Stimulated activated memory B cell treated with anti-CD40 and anti-IgM and Interleukin-4, amounts not matched to agents 10 μg/mL and 1 μg/mL and 100 μg/mL, for 72 hours (primary cell): ENCODE measurements at regions not wholly inside any gene's neighbourhood (a gene's known extent, or its start where the extent isn't known, plus 50 kb on each side); places are given as distances from the start of the nearest gene placed in this dataset.
"Not testable (repeated sequence)": the region's sequence is repeated elsewhere in the genome, so short reads cannot be mapped to it uniquely, and the experiment has no call there.

Source experiments
- ATAC-seq: fragments of 150-1000 bp; cut with Tn5 transposase; 2 replicates; pipeline ENCODE4 v1.10.0; 2021
- H3K27ac Mint-ChIP-seq: one replicate; pipeline ENCODE4 v1.8.0; 2022; ENCODE audit warnings: mild to moderate bottlenecking, mixed read lengths
- H3K27me3 Mint-ChIP-seq: one replicate; pipeline ENCODE4 v1.8.0; 2022; ENCODE audit warnings: mixed read lengths
- H3K36me3 Mint-ChIP-seq: one replicate; pipeline ENCODE4 v1.8.0; 2022; ENCODE audit warnings: mixed read lengths
- H3K4me1 Mint-ChIP-seq: one replicate; pipeline ENCODE4 v1.8.0; 2022; ENCODE audit warnings: mixed read lengths
- H3K4me3 Mint-ChIP-seq: one replicate; pipeline ENCODE4 v1.8.0; 2022; ENCODE audit warnings: mild to moderate bottlenecking, moderate library complexity, mixed read lengths
- H3K9me3 Mint-ChIP-seq: one replicate; pipeline ENCODE4 v1.8.0; 2022; ENCODE audit warnings: mixed read lengths

- H3K27me3 Mint-ChIP-seq: no peaks in the 10 kb centered on the region
- no peak overlapping the region for H3K4me3 Mint-ChIP-seq
- no peaks in the 10 kb centered on the region for H3K4me1 Mint-ChIP-seq
- peaks cover 9% of the 10 kb centered on the region for H3K9me3 Mint-ChIP-seq
- no peaks in the 10 kb centered on the region for H3K36me3 Mint-ChIP-seq
- no peak for ATAC-seq
- H3K27ac Mint-ChIP-seq: no peak overlapping the region
These were observed 227.8 kb upstream of the C16orf82 start for GRCh38 chr16:26838931-26839330.

DNA sequence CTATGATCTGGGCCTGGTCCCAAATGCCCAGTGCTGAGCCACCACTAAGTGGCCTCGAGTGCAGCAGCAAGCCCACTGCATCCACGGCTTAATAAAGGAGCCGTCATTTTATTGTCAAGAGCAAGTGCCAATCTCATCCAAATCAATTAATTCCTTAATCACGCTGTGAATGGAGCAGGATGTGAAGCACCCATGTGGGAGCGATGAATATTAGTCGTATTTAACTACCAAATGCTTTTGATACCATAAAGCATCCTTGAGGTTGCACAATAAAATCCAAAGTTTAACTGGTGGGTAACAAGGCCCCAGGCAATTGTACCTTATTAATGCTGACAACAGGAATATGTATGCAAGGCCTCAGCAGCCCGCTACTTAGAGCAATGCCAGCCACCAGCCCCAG, 226.0 kb upstream of the C16orf82 start:
- Mint-ChIP-seq H3K4me1 (no peaks in the 10 kb centered on the region), H3K27ac (no peak overlapping the region), H3K36me3 (no peaks in the 10 kb centered on the region), H3K27me3 (no peaks in the 10 kb centered on the region), H3K4me3 (no peak overlapping the region), H3K9me3 (peaks cover 3% of the 10 kb centered on the region)
- no peak for ATAC-seq

DNA sequence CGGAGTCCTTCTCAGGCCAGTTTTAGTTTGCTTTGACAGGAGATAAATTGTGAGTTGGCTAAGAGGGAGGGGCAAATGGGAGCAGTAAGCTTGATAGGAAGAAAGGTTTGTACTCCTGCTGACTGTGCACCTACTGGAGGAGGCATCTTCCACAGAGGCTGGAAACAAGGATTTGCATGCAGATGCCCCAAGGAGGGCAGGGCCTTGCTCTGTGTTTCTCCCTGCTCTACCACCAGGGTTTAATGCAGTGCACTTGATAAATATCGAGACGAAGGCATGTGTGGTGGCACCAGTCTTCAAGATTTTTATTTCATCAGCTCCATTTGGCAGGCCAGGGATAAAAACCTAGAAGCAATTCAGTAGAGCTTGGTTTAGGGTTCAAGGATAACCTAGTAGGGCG, 210.5 kb upstream of the C16orf82 start:
- no peaks in the 10 kb centered on the region for H3K27me3 Mint-ChIP-seq
- H3K9me3 Mint-ChIP-seq: peaks cover 14% of the 10 kb centered on the region
- no peak overlapping the region for H3K4me3 Mint-ChIP-seq
- ATAC-seq: no peak
- H3K36me3 Mint-ChIP-seq: no peaks in the 10 kb centered on the region
- H3K4me1 Mint-ChIP-seq: no peaks in the 10 kb centered on the region
- H3K27ac Mint-ChIP-seq: no peak overlapping the region

GRCh38 chr16:26856791-26857190, 209.9 kb upstream of the C16orf82 start:
- H3K9me3 Mint-ChIP-seq: peaks cover 17% of the 10 kb centered on the region
- no peak overlapping the region for H3K27ac Mint-ChIP-seq
- no peak for ATAC-seq
- H3K4me3 Mint-ChIP-seq: no peak overlapping the region
- no peaks in the 10 kb centered on the region for H3K4me1 Mint-ChIP-seq
- no peaks in the 10 kb centered on the region for H3K36me3 Mint-ChIP-seq
- H3K27me3 Mint-ChIP-seq: no peaks in the 10 kb centered on the region

- Mint-ChIP-seq H3K27me3 (no peaks in the 10 kb centered on the region), H3K9me3 (peaks cover 17% of the 10 kb centered on the region), H3K36me3 (no peaks in the 10 kb centered on the region), H3K27ac (no peak overlapping the region), H3K4me1 (no peaks in the 10 kb centered on the region), H3K4me3 (no peak overlapping the region)
- ATAC-seq: no peak
These were observed 209.4 kb upstream of the C16orf82 start for GRCh38 chr16:26857371-26857770.

DNA sequence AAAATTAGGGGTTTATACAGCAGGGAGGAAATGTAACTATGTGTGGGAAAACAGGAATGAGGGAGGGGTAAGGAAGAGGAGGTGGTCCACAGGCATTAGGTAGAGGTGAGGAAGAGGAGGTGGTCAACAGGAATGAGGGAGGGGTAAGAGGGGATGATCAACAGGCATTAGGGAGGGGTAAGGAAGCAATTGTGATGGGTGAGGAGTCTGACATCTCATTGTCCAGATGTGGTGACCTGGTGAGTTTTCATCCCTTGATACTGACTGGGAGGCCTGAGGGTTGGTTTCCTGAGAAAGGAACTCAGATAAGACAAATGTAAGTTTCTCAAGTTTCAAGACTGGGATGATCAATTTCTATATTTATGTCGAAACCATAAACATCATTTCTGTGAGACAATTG, 206.2 kb upstream of the C16orf82 start:
- Mint-ChIP-seq H3K36me3 (no peaks in the 10 kb centered on the region), H3K4me3 (no peak overlapping the region), H3K9me3 (peaks cover 17% of the 10 kb centered on the region), H3K27me3 (no peaks in the 10 kb centered on the region), H3K27ac (no peak overlapping the region), H3K4me1 (no peaks in the 10 kb centered on the region)
- ATAC-seq: no peak

GRCh38 chr16:26863931-26864330, 202.8 kb upstream of the C16orf82 start:
- H3K4me1 Mint-ChIP-seq: no peaks in the 10 kb centered on the region
- no peaks in the 10 kb centered on the region for H3K27me3 Mint-ChIP-seq
- peaks cover 14% of the 10 kb centered on the region for H3K9me3 Mint-ChIP-seq
- ATAC-seq: no peak
- no peaks in the 10 kb centered on the region for H3K36me3 Mint-ChIP-seq
- no peak overlapping the region for H3K27ac Mint-ChIP-seq
- H3K4me3 Mint-ChIP-seq: no peak overlapping the region

DNA sequence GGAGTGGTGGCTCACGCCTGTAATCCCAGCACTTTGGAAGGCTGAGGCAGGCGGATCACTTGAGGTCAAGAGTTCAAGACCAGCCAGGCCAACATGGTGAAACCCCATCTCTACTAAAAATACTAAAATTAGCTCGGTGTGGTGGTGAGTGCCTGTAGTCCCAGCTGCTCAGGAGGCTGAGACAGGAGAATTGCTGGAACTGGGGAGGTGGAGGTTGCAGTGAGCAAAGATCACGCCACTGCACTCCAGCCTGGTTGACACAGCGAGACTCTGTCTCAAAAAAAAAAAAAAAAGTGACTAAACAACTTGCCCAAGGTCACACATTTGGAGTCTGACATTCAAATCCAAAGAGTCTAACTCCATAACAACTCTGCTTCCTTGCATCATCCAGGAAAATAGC, 192.4 kb upstream of the C16orf82 start:
- not testable (repeated sequence) for ATAC-seq, H3K36me3 Mint-ChIP-seq, H3K4me1 Mint-ChIP-seq, H3K27me3 Mint-ChIP-seq, H3K9me3 Mint-ChIP-seq, H3K27ac Mint-ChIP-seq, H3K4me3 Mint-ChIP-seq

GRCh38 chr16:26877421-26877820, 189.3 kb upstream of the C16orf82 start:
- no peaks in the 10 kb centered on the region for H3K36me3 Mint-ChIP-seq
- H3K27me3 Mint-ChIP-seq: peaks cover 5% of the 10 kb centered on the region
- no peak overlapping the region for H3K27ac Mint-ChIP-seq
- peaks cover 4% of the 10 kb centered on the region for H3K9me3 Mint-ChIP-seq
- ATAC-seq: no peak
- no peak overlapping the region for H3K4me3 Mint-ChIP-seq
- no peaks in the 10 kb centered on the region for H3K4me1 Mint-ChIP-seq

GRCh38 chr16:26885674-26886073, 181.1 kb upstream of the C16orf82 start:
- H3K27me3 Mint-ChIP-seq: peaks cover 23% of the 10 kb centered on the region
- H3K9me3 Mint-ChIP-seq: peaks cover 9% of the 10 kb centered on the region
- no peaks in the 10 kb centered on the region for H3K36me3 Mint-ChIP-seq
- H3K4me3 Mint-ChIP-seq: no peak overlapping the region
- no peaks in the 10 kb centered on the region for H3K4me1 Mint-ChIP-seq
- H3K27ac Mint-ChIP-seq: no peak overlapping the region
- no peak for ATAC-seq

DNA sequence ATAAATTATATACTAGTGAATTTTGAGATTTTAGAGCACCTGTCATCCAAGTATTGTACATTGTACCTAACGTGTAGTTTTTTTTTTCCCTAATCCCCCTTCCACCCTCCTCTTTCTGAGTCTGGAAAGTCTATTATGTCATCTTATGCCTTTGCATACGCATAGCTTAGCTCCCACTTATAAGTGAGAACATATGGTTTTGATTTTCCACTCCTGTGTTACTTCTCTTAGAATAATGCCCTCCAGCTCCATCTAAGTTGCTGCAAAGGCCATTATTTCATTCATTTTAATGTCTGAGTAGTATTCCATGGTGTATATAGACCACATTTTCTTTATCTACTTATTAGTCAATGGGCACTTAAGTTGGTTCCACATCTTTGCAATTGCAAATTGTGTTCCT, 177.0 kb upstream of the C16orf82 start:
- Mint-ChIP-seq H3K27ac (no peak overlapping the region), H3K27me3 (peaks cover 15% of the 10 kb centered on the region), H3K36me3 (no peaks in the 10 kb centered on the region), H3K4me1 (no peaks in the 10 kb centered on the region), H3K4me3 (no peak overlapping the region), H3K9me3 (peaks cover 6% of the 10 kb centered on the region)
- no peak for ATAC-seq

DNA sequence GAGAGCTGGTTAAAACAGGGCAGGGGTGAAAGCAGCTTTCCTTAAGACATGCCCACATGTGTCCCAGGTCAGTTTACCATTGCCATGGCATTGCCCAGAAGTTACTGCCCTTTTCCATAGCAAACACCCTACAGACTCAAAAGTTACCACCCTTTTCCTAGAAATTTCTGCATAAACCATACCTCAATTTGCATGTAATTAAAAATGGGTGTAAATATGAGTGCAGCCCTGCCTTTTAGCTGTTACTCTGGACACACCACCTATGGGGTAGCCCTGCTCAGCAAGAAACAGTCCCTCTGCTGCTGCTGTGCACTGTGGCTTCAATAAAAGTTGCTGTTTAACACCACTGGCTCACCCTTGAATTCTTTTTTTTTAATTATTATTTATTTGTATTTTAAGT, 168.5 kb upstream of the C16orf82 start:
- Mint-ChIP-seq H3K36me3 (no peaks in the 10 kb centered on the region), H3K9me3 (no peaks in the 10 kb centered on the region), H3K4me3 (no peak overlapping the region), H3K4me1 (no peaks in the 10 kb centered on the region), H3K27ac (no peak overlapping the region), H3K27me3 (peaks cover 11% of the 10 kb centered on the region)
- no peak for ATAC-seq

DNA sequence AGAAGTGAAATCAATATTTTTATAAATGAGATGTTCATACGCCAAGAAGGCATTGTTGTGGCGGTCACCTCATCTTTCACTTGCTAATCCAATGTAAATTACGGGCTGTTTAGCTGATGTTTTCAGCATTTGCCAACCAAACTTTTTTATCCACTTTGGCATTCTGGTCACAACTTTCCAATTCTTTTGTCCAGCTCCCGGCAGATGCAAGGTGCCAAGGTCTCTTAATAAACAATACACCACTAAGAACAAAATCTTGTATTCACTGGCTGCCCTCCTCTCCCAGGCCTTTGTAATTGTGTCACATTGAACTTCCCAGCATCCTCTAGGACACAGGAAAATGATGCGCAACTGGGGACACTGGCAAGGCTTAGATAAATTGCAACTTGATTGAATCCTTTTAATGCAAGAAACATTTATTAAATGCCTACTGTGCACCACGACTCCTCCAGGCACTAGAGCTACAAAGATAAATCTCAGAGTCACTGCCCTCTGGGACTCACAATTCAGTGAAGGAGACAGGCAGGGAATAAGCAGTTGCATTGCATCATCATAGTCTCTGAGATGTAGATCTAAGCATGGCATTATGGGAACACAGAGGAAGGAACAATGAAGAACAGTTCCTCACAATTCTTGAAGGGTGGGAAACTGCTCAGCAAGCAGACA, 165.4 kb upstream of the C16orf82 start:
- Mint-ChIP-seq H3K27me3 (no peaks in the 10 kb centered on the region), H3K36me3 (no peaks in the 10 kb centered on the region), H3K4me3 (no peak overlapping the region), H3K9me3 (peaks cover 3% of the 10 kb centered on the region), H3K27ac (no peak overlapping the region), H3K4me1 (no peaks in the 10 kb centered on the region)
- ATAC-seq: no peak

DNA sequence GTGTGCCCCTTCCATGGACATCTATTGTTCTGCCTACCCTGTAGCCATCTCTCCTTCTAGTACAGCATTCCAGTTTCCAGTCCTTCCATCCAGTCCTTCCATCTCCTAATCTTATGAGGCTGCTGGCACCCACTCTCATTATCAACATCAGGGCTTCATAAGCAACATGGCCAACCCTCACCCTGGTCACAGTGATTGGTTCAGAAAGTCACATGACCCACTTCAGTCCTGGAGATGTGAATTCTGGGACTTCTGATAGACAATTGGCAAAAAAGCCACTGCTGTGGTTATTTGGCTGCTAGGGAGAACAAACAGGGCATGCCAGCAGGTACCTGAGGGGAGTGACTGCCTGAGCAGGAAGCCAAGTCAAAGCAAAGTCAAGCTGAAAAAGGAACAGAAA, 164.7 kb upstream of the C16orf82 start:
- peaks cover 4% of the 10 kb centered on the region for H3K9me3 Mint-ChIP-seq
- no peak for ATAC-seq
- no peaks in the 10 kb centered on the region for H3K4me1 Mint-ChIP-seq
- H3K4me3 Mint-ChIP-seq: no peak overlapping the region
- no peaks in the 10 kb centered on the region for H3K27me3 Mint-ChIP-seq
- no peaks in the 10 kb centered on the region for H3K36me3 Mint-ChIP-seq
- no peak overlapping the region for H3K27ac Mint-ChIP-seq

GRCh38 chr16:26905336-26905735, 161.4 kb upstream of the C16orf82 start:
- peaks cover 11% of the 10 kb centered on the region for H3K9me3 Mint-ChIP-seq
- H3K27me3 Mint-ChIP-seq: peaks cover 9% of the 10 kb centered on the region
- H3K4me3 Mint-ChIP-seq: no peak overlapping the region
- no peaks in the 10 kb centered on the region for H3K36me3 Mint-ChIP-seq
- H3K27ac Mint-ChIP-seq: no peak overlapping the region
- H3K4me1 Mint-ChIP-seq: no peaks in the 10 kb centered on the region
- no peak for ATAC-seq

DNA sequence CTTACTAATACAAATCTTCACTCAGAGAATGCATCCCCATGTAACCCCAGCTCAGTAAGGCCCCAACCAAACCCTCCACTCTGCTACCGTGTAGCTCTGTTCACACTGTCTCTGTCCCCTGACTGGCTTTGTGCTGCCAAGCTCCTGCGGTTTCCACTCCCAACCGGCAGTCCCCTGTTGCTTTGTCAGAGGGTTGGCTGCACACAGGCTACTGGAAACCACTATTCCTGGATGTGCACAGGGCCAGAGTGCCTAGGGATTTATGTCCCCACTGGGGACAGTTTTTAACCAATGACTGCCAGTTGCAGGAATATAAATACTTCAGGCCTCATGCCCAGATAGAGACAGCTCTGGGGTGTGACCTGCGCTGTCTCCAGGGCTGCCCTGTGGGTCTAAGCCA, 157.1 kb upstream of the C16orf82 start:
- Mint-ChIP-seq H3K4me3 (no peak overlapping the region), H3K9me3 (peaks cover 9% of the 10 kb centered on the region), H3K27ac (no peak overlapping the region), H3K36me3 (no peaks in the 10 kb centered on the region), H3K27me3 (peaks cover 11% of the 10 kb centered on the region), H3K4me1 (no peaks in the 10 kb centered on the region)
- ATAC-seq: no peak

- no peak for ATAC-seq
- no peak overlapping the region for H3K4me3 Mint-ChIP-seq
- no peaks in the 10 kb centered on the region for H3K4me1 Mint-ChIP-seq
- no peaks in the 10 kb centered on the region for H3K36me3 Mint-ChIP-seq
- peaks cover 11% of the 10 kb centered on the region for H3K27me3 Mint-ChIP-seq
- no peak overlapping the region for H3K27ac Mint-ChIP-seq
- H3K9me3 Mint-ChIP-seq: peaks cover 9% of the 10 kb centered on the region
These were observed 155.3 kb upstream of the C16orf82 start for GRCh38 chr16:26911436-26911835.
